Lower leg skin (tissue), 3 donors: ENCODE measurements at regions not wholly inside any gene's neighbourhood (a gene's known extent, or its start where the extent isn't known, plus 50 kb on each side); places are given as distances from the start of the nearest gene placed in this dataset.

Experiments
- CTCF ChIP-seq, 3 donors: fragments of 450-650 bp; IDR thresholded peaks; one replicate each; pipeline ENCODE4 v1.5.1; 2016; ENCODE audit warnings: antibody characterized with exemption in 3 of 3, mild to moderate bottlenecking in 3 of 3, moderate library complexity in 2 of 3
- POLR2A ChIP-seq, 2 donors: fragments of 450-650 bp; IDR thresholded peaks; one replicate each; pipeline ENCODE4 v1.6.1; 2016 to 2017; ENCODE audit warnings: antibody characterized with exemption in 2 of 2, mild to moderate bottlenecking in 1 of 2, moderate library complexity in 1 of 2

GRCh38 chr3:166519443-166519842, 682.2 kb upstream of the BCHE start:
- TF ChIP-seq POLR2A (IDR thresholded peaks at IDR 0.05) (no peak), CTCF (IDR thresholded peaks at IDR 0.05) (no peak)
